ENCODE measurements at regions not wholly inside any gene's neighbourhood (a gene's known extent, or its start where the extent isn't known, plus 50 kb on each side); places are given as distances from the start of the nearest gene placed in this dataset.

DNA sequence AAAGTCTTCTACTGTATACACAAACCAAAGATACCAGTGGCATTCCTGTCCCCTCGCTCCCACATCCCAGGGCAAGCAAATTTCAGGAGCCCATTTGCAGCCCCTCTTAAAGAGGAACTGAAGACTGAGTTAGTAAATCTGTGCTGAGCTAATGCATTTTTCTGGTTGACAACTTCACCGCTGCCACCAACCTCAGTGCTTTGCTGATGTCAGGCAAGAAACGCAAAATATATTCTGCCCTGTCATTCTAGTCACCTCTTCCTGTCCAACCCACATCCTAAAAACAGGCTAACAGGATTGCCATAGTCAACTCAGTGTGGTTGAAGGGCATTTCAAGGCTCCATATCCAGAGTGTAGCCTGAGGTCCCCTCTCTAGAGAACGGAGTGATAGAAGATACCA lies 59.4 kb upstream of the FICD start:
- no peaks in the 10 kb centered on the region for H4K20me1 ChIP-seq (ENCODE audit: low read length)
- no peak overlapping the region for H3K4me3 ChIP-seq (ENCODE audit: low read length)
- no peaks in the 10 kb centered on the region for H3K36me3 ChIP-seq (ENCODE audit: low read depth, low read length)
- no peaks in the 10 kb centered on the region for H3K9me2 ChIP-seq (replicated peaks; ENCODE audit: low read length)
- no peaks in the 10 kb centered on the region for H3K9me3 ChIP-seq (ENCODE audit: low read length)
- H3K27ac ChIP-seq (ENCODE audit: low read length), result no peak overlapping the region
- peaks cover 62% of the 10 kb centered on the region for H3K27me3 ChIP-seq (ENCODE audit: low read length)
- H3K4me2 ChIP-seq (ENCODE audit: low read length), result no peak overlapping the region
- CTCF ChIA-PET, result no interaction called here
- POLR2A ChIA-PET (ENCODE audit: unreplicated experiment), result no interaction called here
- ATAC-seq (no peak), DNase-seq (no peak)
- H3K9ac ChIP-seq (ENCODE audit: low read length), result no peak overlapping the region
- TF ChIP-seq EZH2phosphoT487 (IDR thresholded peaks at IDR 0.05; ENCODE audit: borderline replicate concordance, low read length) (no peak), EZH2 (IDR thresholded peaks at IDR 0.05; ENCODE audit: low read length, unreplicated experiment) (no peak)
- TF ChIP-seq, protein P1, sequence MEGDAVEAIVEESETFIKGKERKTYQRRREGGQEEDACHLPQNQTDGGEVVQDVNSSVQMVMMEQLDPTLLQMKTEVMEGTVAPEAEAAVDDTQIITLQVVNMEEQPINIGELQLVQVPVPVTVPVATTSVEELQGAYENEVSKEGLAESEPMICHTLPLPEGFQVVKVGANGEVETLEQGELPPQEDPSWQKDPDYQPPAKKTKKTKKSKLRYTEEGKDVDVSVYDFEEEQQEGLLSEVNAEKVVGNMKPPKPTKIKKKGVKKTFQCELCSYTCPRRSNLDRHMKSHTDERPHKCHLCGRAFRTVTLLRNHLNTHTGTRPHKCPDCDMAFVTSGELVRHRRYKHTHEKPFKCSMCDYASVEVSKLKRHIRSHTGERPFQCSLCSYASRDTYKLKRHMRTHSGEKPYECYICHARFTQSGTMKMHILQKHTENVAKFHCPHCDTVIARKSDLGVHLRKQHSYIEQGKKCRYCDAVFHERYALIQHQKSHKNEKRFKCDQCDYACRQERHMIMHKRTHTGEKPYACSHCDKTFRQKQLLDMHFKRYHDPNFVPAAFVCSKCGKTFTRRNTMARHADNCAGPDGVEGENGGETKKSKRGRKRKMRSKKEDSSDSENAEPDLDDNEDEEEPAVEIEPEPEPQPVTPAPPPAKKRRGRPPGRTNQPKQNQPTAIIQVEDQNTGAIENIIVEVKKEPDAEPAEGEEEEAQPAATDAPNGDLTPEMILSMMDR (conservative IDR thresholded peaks at IDR 0.05; ENCODE audit: low read depth, low read length), result no peak
- H3K4me1 ChIP-seq (ENCODE audit: insufficient read depth, low read length), result no peaks in the 10 kb centered on the region
- no peak overlapping the region for H2AFZ ChIP-seq (ENCODE audit: low read length)
- H3K79me2 ChIP-seq (ENCODE audit: low read length), result no peaks in the 10 kb centered on the region
- no peaks in the 10 kb centered on the region for H3F3A ChIP-seq (ENCODE audit: low read length, unreplicated experiment)
- no TSS peak for BruUV-seq (replicated peaks)
- intact Hi-C loops (cut with micrococcal nuclease), result no loop called here

DNA sequence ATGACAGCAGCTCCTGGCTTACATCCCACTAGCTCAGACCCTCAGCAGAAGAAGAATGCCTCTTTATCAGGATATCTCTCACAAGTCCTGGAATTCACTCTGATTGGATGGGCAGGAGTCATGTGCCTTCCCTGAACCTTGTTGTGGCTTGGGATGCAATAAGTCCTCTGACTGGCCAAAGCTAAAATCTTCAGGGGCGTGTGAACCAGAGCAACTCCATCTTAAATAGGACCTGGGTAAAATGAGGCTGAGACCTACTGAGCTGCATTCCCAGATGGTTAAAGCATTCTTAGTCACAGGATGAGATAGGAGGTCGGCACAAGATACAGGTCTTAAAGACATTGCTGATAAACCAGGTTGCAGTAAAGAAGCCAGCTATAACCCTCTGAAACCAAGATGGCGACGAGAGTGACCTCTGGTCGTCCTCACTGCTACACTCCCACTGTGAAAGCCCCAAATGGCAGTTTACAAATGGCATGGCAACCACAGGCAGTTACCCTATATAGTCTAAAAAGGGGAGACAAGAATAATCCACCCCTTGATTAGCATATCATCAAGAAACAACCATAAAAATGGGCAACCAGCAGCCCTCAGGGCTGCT lies 60.4 kb upstream of the FICD start:
- H3K4me1 ChIP-seq (ENCODE audit: insufficient read depth, low read length), result no peaks in the 10 kb centered on the region
- ATAC-seq (no peak), DNase-seq (no peak)
- no peak overlapping the region for H3K9ac ChIP-seq (ENCODE audit: low read length)
- H3K36me3 ChIP-seq (ENCODE audit: low read depth, low read length), result no peaks in the 10 kb centered on the region
- no peak overlapping the region for H3K4me2 ChIP-seq (ENCODE audit: low read length)
- H3K9me2 ChIP-seq (replicated peaks; ENCODE audit: low read length), result no peaks in the 10 kb centered on the region
- no peaks in the 10 kb centered on the region for H4K20me1 ChIP-seq (ENCODE audit: low read length)
- CTCF ChIA-PET, result no interaction called here
- BruUV-seq (replicated peaks), result no TSS peak
- TF ChIP-seq, protein P1 (conservative IDR thresholded peaks at IDR 0.05; ENCODE audit: low read depth, low read length), result no peak
- TF ChIP-seq EZH2 (IDR thresholded peaks at IDR 0.05; ENCODE audit: low read length, unreplicated experiment), result no peak
- TF ChIP-seq EZH2phosphoT487 (IDR thresholded peaks at IDR 0.05; ENCODE audit: borderline replicate concordance, low read length), result no peak
- intact Hi-C loops (cut with micrococcal nuclease), result no loop called here
- no peak overlapping the region for H3K27ac ChIP-seq (ENCODE audit: low read length)
- H3K9me3 ChIP-seq (ENCODE audit: low read length), result no peaks in the 10 kb centered on the region
- no peaks in the 10 kb centered on the region for H3K79me2 ChIP-seq (ENCODE audit: low read length)
- H3F3A ChIP-seq (ENCODE audit: low read length, unreplicated experiment), result no peaks in the 10 kb centered on the region
- POLR2A ChIA-PET (ENCODE audit: unreplicated experiment), result no interaction called here
- H3K27me3 ChIP-seq (ENCODE audit: low read length), result peaks cover 64% of the 10 kb centered on the region
- H3K4me3 ChIP-seq (ENCODE audit: low read length), result no peak overlapping the region
- H2AFZ ChIP-seq (ENCODE audit: low read length), result no peak overlapping the region

GRCh38 chr12:108449478-108449877 lies 65.6 kb upstream of the FICD start:
- ATAC-seq (no peak), DNase-seq (no peak)
- H3K4me2 ChIP-seq (ENCODE audit: low read length), result no peak overlapping the region
- no peaks in the 10 kb centered on the region for H3K9me3 ChIP-seq (ENCODE audit: low read length)
- CTCF ChIA-PET, result interaction anchor here (0.6 kb wide), 1 partner anchor 354 kb away, joined by 4 read pairs; no protein-coding TSS in a partner anchor
- TF ChIP-seq, protein P1 (conservative IDR thresholded peaks at IDR 0.05; ENCODE audit: low read depth, low read length), result no peak
- no peak for TF ChIP-seq EZH2phosphoT487 (IDR thresholded peaks at IDR 0.05; ENCODE audit: borderline replicate concordance, low read length)
- no peak for TF ChIP-seq EZH2 (IDR thresholded peaks at IDR 0.05; ENCODE audit: low read length, unreplicated experiment)
- intact Hi-C loops (cut with micrococcal nuclease), result no loop called here
- H2AFZ ChIP-seq (ENCODE audit: low read length), result no peak overlapping the region
- H3K9me2 ChIP-seq (replicated peaks; ENCODE audit: low read length), result no peaks in the 10 kb centered on the region
- no peaks in the 10 kb centered on the region for H3K36me3 ChIP-seq (ENCODE audit: low read depth, low read length)
- no TSS peak for BruUV-seq (replicated peaks)
- no peaks in the 10 kb centered on the region for H3F3A ChIP-seq (ENCODE audit: low read length, unreplicated experiment)
- no peaks in the 10 kb centered on the region for H3K4me1 ChIP-seq (ENCODE audit: insufficient read depth, low read length)
- H4K20me1 ChIP-seq (ENCODE audit: low read length), result no peaks in the 10 kb centered on the region
- H3K9ac ChIP-seq (ENCODE audit: low read length), result no peak overlapping the region
- POLR2A ChIA-PET (ENCODE audit: unreplicated experiment), result no interaction called here
- H3K79me2 ChIP-seq (ENCODE audit: low read length), result no peaks in the 10 kb centered on the region
- H3K27ac ChIP-seq (ENCODE audit: low read length), result no peak overlapping the region
- H3K27me3 ChIP-seq (ENCODE audit: low read length), result peaks cover 80% of the 10 kb centered on the region
- H3K4me3 ChIP-seq (ENCODE audit: low read length), result no peak overlapping the region

Measured in PC-3 (cell line).